SK-N-DZ (cell line): ENCODE measurements at regions not wholly inside any gene's neighbourhood (a gene's known extent, or its start where the extent isn't known, plus 50 kb on each side); places are given as distances from the start of the nearest gene placed in this dataset.

Experiments used
- DNase-seq: peaks from one replicate; pipeline ENCODE4 v3.0.0-alpha.2; 2015; ENCODE audit warnings: low spot score

GRCh38 chr3:77859156-77859555 lies 819.3 kb downstream of the ROBO2 start:
- no peak for DNase-seq

GRCh38 chr3:77868725-77869124 lies 828.8 kb downstream of the ROBO2 start:
- no peak for DNase-seq

- DNase-seq: no peak
Observed at GRCh38 chr3:77869423-77869822, 829.5 kb downstream of the ROBO2 start.

- no peak for DNase-seq
Observed at GRCh38 chr3:77871436-77871835, 831.5 kb downstream of the ROBO2 start.

GRCh38 chr3:77873598-77873997 lies 833.7 kb downstream of the ROBO2 start:
- no peak for DNase-seq

- DNase-seq: no peak
Observed at GRCh38 chr3:77885381-77885780, 845.5 kb downstream of the ROBO2 start.

- DNase-seq: no peak
Observed at GRCh38 chr3:77887611-77888010, 847.7 kb downstream of the ROBO2 start.

- no peak for DNase-seq
Observed at GRCh38 chr3:77889616-77890015, 849.7 kb downstream of the ROBO2 start.

- DNase-seq: no peak
Observed at GRCh38 chr3:77898621-77899020, 858.7 kb downstream of the ROBO2 start.

GRCh38 chr3:77902675-77903074 lies 862.8 kb downstream of the ROBO2 start:
- DNase-seq: no peak

- DNase-seq: no peak
Observed at GRCh38 chr3:77906102-77906709, 866.3 kb downstream of the ROBO2 start.

GRCh38 chr3:77913524-77914174 lies 873.8 kb downstream of the ROBO2 start:
- no peak for DNase-seq

- DNase-seq: no peak
Observed at GRCh38 chr3:77915336-77915735, 875.4 kb downstream of the ROBO2 start.

- no peak for DNase-seq
Observed at GRCh38 chr3:77917225-77917624, 877.3 kb downstream of the ROBO2 start.

- DNase-seq: no peak
Observed at GRCh38 chr3:77919244-77919643, 879.3 kb downstream of the ROBO2 start.

- peak; percentile 1 for DNase-seq
Observed at GRCh38 chr3:77931255-77932009, 891.5 kb downstream of the ROBO2 start.

- no peak for DNase-seq
Observed at GRCh38 chr3:77932926-77933325, 893.0 kb downstream of the ROBO2 start.

- no peak for DNase-seq
Observed at GRCh38 chr3:77933926-77934325, 894.0 kb downstream of the ROBO2 start.

GRCh38 chr3:77935418-77935817 lies 895.5 kb downstream of the ROBO2 start:
- no peak for DNase-seq

- no peak for DNase-seq
Observed at GRCh38 chr3:77939726-77940125, 899.8 kb downstream of the ROBO2 start.

- DNase-seq: no peak
Observed at GRCh38 chr3:77943598-77943997, 903.7 kb downstream of the ROBO2 start.

GRCh38 chr3:77945320-77945719 lies 905.4 kb downstream of the ROBO2 start:
- DNase-seq: no peak

GRCh38 chr3:77947671-77948070 lies 907.8 kb downstream of the ROBO2 start:
- no peak for DNase-seq
